T follicular helper cell (primary cell): ENCODE measurements at regions not wholly inside any gene's neighbourhood (a gene's known extent, or its start where the extent isn't known, plus 50 kb on each side); places are given as distances from the start of the nearest gene placed in this dataset.

Source experiments
- DNase-seq: peaks from one replicate; pipeline ENCODE4 v3.0.0-alpha.2; 2020; ENCODE audit warnings: low read depth

GRCh38 chr11:33616552-33616951 lies 84.1 kb downstream of the C11orf91 start:
- DNase-seq: no peak

DNA sequence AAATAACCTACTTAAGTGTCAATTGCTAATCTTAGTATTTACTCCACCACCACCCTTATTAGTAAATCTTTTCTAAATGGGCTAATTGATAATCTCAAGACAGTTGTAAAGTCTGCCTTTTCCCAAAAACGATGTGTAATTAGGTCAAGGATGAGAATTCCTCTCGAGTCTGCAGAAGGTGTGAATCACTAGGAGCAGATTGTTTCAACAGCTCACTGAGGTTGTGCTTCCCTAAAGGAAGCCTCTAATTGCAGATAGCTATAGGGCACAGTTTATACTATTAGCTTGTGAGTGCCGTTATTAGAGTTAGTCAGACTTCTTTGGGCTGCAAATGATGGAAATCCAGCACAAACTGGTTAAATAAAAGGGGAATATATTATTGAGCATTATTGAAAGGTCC lies 84.9 kb downstream of the C11orf91 start:
- no peak for DNase-seq

- DNase-seq: no peak
Observed at GRCh38 chr11:33613404-33613803, 87.2 kb downstream of the C11orf91 start.

GRCh38 chr11:33610903-33611302 lies 89.7 kb downstream of the C11orf91 start:
- DNase-seq: no peak

DNA sequence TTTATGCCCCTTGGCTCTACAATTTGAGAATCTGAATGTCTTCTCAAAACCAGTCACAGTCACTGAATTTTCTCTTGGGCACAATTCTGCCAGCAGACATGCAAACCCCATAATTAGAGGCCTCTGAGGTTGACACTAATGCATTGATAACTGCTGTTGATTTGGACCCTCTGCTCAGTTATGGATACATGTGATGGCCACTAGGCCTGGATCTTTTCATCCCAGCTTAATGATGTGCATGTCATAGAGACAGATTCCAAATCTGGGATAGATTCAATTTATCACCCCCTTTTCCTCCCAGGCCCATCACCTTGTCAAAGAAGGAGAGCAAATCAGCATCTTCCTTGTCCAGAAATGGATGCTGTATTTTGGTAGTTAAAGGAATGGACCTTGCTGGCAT lies 92.2 kb downstream of the C11orf91 start:
- no peak for DNase-seq

DNA sequence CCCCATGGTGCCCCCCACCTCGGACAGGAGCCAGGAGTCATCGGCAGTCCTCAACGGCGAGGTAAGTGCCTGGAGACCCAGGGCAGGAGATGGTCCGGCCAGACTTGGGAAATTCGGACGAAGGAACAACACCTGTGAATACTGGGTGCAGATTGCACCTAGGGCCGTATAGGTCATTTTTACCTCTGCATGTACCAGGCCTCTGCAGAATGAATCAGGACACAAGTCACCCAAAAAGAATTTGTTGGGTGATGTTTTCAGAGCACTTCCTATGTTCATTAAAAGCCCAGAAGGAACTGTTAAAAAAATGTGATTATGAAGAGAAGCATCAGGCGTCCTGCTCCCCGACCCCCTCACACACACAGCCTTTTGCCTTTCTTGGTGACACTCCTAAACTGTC lies 93.9 kb downstream of the C11orf91 start:
- no peak for DNase-seq

GRCh38 chr11:33605703-33606102 lies 94.9 kb downstream of the C11orf91 start:
- DNase-seq: no peak

DNA sequence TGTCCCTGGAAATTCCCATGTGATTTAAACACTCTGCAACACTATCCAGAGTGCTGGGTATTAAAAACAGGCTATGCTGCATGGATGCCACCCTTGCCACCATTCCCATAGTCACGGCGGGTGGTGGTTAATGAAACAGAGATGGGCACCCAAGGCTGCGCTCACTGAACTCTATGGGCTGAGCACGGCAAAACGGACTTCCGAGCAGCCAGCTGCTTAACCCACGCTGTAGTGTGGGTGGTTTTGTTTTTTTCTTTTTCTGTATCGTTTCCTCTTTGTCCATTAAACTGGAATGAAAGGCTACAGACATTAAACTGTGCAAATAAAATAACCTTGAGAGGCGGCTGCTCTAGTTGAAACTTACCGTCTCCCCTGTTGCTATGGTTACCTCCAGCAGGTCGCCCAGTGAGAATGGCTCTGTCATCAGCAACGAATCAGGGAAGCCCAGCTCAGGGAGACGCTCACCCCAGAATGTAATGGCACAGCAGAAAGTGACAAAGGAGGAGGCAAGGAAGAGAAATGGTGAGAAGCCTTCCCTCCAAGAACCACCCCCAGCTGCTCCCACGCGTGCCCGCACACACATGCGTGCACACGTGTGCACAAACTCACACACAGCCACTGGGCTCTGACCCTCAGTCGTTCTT lies 102.1 kb downstream of the C11orf91 start:
- no peak for DNase-seq

- no peak for DNase-seq
Observed at GRCh38 chr11:33594188-33594587, 106.4 kb downstream of the C11orf91 start.

DNA sequence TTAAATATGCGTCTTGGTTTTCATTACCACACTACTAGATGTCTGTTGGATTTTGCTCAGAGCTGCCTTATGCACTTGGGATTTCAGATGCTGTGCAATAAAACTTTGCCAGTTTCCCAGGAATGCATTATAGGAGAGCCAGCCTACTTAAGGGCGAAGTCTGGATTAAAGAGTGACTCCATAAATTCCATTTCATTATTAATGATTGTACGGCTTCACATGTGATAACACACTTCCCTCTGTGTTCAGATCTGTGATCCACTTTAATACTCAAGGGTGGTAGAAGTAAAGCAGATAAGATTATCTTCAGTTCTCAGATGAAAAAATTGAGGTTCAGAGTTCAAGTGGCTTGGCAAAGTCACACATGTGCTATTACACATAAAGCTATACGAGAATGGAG lies 110.2 kb downstream of the C11orf91 start:
- DNase-seq: no peak

GRCh38 chr11:33588056-33588455 lies 112.6 kb downstream of the C11orf91 start:
- DNase-seq: no peak

- DNase-seq: no peak
Observed at GRCh38 chr11:33585586-33586209, 114.9 kb downstream of the C11orf91 start.

DNA sequence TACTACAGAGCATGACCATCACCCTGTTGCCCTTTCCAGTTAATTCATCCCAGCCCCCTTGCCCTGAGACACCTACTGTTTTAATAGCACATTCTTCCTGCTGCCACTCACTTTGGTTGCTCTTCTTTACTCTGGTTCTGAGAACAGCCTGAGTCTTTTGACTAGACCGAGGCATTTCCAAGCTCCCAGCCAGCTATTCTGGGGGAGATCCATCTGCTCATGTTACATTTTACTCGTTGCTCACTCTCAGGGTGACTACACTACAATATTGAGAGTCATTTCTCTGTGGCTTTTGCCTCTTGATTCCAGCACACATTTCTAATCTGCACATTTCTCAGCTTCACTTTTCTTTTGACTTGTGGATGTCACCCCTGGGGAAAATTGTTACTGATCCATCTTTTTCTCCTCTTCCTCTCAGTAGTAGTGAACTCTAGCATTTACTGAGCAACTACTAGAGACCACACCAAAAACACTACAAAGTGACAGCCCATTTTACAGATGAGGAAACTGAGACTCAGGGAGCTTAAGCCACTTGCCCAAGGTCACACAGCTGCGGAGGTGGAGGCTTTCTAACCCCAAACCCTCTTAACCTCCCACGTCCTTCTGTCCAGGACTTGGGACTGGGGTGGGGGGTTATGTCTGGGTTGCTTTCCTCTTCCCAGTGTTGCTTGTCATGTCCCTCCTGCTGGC lies 117.8 kb downstream of the C11orf91 start:
- no peak for DNase-seq

DNA sequence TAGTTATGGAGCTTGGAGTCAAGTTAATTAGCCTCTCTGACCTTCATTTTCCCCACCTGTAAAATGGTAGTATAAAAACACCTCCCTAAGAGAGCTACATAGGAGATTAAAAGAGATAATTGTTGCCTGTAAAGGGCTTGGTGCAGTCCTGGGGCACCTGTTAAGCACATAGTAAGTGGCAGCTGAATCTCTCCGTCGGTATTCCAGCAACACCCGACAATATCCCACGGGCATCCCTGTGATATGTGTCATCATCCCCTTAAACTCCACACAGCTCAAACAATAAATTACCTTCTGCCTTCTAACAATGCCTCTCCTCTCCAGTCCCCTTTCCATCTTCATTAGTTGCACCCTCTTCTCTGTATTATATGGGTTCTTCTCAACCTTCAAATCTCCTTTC lies 121.5 kb downstream of the C11orf91 start:
- DNase-seq: no peak

DNA sequence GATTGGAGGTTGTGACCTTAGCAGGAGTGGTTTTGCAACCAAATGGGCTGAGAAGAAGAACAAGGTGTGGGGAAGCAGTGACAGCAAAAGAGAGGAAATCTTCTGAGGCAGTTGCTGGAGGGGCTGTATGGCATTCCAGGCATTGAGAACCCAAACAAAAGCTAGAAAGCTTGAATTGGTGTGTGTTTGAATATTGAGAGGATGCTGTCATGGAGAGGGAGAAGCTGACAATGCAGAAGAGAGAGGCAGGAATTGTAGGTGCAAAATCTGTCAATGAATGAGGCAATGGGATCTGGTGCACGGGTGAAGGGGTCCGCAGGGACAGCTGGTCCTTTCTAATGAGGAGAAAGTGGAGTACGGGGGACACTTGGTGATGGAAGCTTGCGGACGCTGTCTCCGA lies 123.4 kb downstream of the C11orf91 start:
- no peak for DNase-seq

GRCh38 chr11:33575311-33575710 lies 125.3 kb downstream of the C11orf91 start:
- DNase-seq: no peak

GRCh38 chr11:33574331-33574730 lies 126.3 kb downstream of the C11orf91 start:
- DNase-seq: no peak

DNA sequence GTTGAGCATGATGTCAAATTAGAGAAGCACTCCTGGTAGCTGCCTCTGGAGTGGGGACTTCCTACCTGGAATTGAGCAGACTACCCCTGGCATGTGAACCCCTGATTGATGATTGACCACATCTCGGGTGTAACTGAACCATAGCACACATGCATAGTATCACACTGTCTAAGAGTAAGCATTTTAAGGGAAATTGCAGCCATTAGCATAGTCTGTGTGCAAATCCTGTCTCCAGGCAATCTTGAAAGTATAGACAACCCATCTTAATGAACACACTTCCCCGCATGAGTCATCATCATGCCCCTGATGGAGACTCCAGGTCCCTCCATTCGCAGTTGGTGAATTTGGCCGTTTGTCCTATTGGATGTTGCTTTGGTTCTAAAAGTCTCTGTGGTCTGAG lies 131.3 kb downstream of the C11orf91 start:
- DNase-seq: no peak

DNA sequence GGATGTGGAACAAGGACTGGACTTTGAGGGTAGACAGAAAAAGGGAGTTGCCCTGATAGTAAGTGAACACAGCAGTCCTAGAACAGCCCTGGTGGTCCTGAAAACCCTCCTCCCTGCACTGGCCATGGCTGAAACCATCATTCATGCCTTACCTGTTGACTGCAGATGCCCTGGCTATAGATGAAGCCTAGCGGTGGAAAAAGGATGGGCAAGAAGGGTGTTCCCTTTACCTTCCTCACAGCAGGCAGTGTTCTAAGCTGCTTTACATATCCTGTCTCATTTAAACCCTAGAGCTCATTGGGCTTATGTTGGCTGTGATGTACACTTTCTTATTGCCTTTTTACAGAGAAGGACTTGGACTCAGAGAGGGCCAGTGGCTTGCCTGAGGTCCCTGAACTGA lies 133.6 kb downstream of the C11orf91 start:
- DNase-seq: no peak

GRCh38 chr11:33564856-33565453 lies 135.7 kb downstream of the C11orf91 start:
- DNase-seq: no peak

GRCh38 chr11:33560729-33561128 lies 139.9 kb downstream of the C11orf91 start:
- no peak for DNase-seq

GRCh38 chr11:33559567-33559966 lies 141.1 kb downstream of the C11orf91 start:
- DNase-seq: no peak

- no peak for DNase-seq
Observed at GRCh38 chr11:33558097-33558496, 142.5 kb downstream of the C11orf91 start.
